KG1 (cell line): ENCODE measurements at regions not wholly inside any gene's neighbourhood (a gene's known extent, or its start where the extent isn't known, plus 50 kb on each side); places are given as distances from the start of the nearest gene placed in this dataset.
"Not testable (repeated sequence)": the region's sequence is repeated elsewhere in the genome, so short reads cannot be mapped to it uniquely, and the experiment has no call there.

ENCODE experiments used
- DNase-seq: peaks from one replicate; lab custom pipeline; 2025; lab: John Stamatoyannopoulos, UW

- DNase-seq: no peak
Measured at GRCh38 chr14:106141242-106142220, 615.1 kb downstream of the TMEM121 start.

- DNase-seq: not testable (repeated sequence)
Measured at GRCh38 chr14:106145731-106146130, 619.3 kb downstream of the TMEM121 start.

- peak; percentile 24 for DNase-seq
Measured at GRCh38 chr14:106153362-106153955, 627.1 kb downstream of the TMEM121 start.

DNA sequence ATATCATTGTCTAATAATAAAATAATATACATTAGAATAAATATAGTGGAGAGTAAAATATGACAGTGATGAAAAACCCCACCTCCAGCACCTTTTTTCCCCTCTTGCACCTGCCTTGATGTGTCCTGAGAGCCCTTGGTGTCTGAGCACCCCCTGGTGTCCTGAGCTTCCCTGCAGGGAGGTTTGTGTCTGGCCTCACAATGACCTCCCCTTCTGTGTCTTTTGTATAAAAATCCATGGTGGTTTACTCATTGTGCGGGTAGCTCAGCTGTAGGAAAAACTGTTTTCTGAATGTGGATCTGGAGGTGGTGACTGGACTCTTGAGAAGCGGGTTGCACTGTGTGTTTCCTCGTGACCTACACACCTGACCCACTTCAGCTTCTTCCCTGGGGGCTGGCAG, 636.9 kb downstream of the TMEM121 start:
- no peak for DNase-seq

GRCh38 chr14:106163812-106164211, 637.4 kb downstream of the TMEM121 start:
- not testable (repeated sequence) for DNase-seq

DNA sequence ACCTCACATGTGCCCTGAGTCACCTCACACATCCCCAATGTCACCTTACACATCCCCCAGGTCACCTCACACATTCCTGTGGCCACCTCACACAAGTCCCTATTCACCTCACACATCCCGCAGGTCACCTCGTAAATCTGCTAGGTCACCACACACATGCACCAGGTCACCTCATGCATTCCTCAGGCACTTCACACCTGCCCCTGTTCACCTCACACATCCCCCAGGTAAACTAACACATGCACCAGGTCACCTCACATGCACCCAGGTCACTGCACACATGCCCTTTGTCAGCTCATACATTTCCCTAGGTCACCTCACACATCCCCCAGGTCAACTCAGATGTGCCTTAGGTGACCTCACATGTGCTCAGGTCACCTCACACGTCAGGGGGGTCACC, 639.8 kb downstream of the TMEM121 start:
- no peak for DNase-seq

DNA sequence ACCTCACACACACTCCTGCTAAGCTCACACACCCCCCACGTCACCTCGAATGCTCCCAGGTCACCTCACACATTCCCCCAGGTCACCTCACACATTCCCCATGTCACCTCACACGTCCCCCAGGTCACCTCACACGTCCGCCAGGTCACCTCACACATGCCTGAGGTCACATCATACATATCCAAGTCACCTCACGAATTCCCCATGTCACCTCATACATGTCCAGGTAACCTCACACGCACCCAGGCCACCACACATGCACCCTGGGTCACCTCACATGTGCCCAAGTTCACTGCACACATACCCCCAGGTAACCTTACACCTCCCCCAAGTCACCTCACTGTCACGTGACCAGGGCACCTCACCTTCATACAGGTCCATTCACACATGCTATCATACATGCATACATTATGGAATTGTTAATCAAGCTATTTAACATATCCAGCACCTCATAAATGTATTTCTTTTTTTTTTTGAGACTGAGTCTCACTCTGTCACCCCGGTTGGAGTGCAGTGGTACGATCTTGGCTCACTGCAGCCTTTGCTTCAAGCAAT, 640.3 kb downstream of the TMEM121 start:
- DNase-seq: no peak

GRCh38 chr14:106170163-106170658, 643.8 kb downstream of the TMEM121 start:
- not testable (repeated sequence) for DNase-seq

DNA sequence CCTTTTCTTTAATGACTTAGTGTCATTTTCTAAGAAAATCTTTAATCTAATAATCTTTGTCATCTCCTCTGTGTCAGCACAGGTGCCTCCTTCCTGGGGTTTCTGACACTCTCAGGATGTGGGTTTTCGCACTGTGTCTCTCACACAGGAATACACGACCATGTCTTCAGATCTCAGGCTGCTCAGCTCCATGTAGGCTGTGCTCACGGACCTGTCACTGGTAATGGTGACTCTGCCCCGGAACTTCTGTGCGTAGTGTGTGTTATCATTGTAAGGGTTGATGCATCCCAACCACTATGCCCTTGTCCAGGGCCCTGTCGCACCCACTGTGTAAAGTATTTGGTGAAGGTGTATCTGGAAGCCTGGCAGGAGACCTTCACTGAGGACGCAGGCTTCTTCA, 647.8 kb downstream of the TMEM121 start:
- DNase-seq: no peak

DNA sequence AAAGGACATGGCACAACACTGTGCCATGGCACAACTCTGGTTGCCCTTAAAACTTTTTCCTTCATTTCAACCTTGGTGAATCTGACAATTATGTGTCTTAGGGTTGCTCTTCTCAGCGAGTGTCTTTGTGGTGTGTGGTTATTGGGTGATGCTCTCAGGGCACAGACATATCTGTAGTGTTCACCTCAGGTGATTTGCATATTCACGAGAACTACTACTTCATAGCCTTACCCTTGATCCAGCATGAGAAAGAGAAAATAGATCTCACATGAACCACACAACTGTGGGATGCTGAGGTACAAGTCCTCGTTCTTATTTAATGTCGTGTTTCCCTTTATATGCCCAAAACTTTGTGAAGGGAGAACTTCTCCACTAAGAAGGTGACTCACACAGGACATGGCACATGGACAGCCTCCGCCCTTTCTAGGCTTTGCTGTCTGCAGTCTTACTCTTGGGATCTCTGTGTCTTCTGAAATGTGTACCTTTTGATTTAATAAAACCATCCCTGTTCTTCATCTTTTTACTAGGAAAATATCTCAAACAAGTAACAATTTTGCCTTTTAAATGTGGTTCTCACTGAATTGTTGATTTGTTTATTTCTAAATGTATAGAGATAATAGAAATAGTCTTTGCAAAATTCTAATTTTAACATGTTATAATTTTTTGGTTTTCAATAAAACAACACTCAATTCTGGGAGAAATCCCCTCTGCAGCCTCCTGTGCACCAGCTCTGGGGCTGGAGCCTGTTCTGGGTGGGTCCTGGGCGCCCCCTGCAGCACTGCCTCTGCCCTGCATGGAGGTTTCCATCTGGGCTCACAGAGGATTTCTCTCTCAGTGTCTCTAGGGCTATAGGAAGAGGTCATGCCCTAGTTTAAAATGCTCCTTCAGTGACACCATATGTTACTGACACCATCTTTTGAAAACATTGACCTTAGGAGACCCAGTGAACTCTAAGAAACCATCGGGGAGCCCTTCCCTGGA, 651.2 kb downstream of the TMEM121 start:
- DNase-seq: not testable (repeated sequence)

DNA sequence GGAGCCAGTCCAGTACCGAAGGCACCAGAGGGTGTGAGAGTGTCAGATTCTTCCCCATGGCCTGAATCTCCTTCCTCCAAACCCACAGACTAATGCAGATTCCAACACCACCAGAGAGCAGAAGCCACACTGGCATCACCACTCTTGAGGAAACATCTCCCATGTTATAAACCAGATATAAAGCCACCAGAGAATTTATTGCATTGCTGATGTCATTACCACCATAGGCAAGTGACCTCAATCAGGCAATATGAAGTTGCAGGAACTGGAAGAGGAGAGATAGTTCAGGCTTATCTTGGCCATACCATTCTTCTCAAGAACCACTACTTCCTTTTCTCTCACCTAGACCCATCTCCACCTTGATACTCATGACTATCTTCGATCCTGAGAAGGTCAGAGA, 653.4 kb downstream of the TMEM121 start:
- no peak for DNase-seq

GRCh38 chr14:106184771-106185170, 658.4 kb downstream of the TMEM121 start:
- DNase-seq: not testable (repeated sequence)

GRCh38 chr14:106185174-106185836, 658.9 kb downstream of the TMEM121 start:
- DNase-seq: not testable (repeated sequence)

- no peak for DNase-seq
Measured at GRCh38 chr14:106185837-106186233, 659.5 kb downstream of the TMEM121 start.

DNA sequence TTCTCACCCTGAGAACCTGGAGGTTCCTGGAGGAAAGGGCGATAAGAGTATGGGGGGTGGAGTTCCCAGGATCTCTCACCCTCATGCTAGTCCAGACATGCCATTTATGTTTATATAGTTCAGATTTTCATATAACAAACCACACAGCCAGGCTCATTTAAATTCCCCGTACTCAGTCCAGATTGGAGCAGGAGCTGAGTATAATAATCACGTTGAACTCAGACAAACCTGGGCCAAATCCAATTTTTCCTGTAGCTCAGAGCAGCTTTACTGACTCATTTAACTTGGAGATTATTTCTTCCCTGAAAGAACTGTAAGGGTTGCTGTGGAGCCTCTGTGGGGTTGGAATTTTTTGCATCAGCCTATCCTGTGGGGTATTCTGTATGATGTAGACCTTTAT, 660.8 kb downstream of the TMEM121 start:
- DNase-seq: no peak

GRCh38 chr14:106192701-106193100, 666.3 kb downstream of the TMEM121 start:
- not testable (repeated sequence) for DNase-seq

DNA sequence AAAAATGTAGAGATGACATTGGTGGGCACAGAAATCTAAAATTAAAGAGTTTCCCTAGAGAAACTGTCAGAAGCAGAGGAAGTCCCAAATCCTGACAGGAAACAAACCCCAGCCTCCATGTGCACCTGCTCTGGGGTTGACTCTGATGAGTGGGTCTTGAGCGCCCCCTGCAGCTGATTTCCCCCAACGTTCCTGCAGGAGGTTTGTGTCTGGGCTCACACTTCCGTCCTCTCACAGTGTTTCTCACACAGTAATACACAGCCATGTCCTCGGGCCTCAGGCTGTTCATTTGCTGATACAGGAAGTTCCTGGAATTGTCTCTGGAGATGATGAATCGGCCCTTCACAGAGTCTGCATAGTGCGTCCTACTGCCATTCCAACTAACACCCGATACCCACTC, 670.1 kb downstream of the TMEM121 start:
- not testable (repeated sequence) for DNase-seq

DNA sequence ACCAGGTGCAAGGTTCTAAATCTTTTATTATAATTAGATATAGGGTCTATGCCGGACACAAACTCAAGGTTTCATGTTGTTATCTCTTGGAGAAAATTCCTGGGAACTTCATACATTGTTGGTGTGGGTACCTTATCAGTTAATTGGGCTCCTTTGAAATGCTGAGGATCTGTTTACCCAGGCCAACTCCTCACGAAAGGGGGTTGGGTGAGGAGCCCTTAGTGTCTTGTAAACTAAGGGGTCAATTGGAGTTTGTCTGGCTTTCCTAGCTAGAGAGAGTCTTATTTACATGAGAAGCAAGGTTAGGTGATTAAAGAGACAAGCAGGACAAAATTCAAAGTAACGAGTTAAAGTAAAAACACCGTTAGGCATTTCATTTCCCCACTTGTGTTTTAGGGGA, 670.9 kb downstream of the TMEM121 start:
- DNase-seq: not testable (repeated sequence)

- DNase-seq: no peak
Measured at GRCh38 chr14:106199097-106199496, 672.7 kb downstream of the TMEM121 start.

GRCh38 chr14:106200541-106201315, 674.3 kb downstream of the TMEM121 start:
- no peak for DNase-seq
